GM12892 (cell line): ENCODE measurements at regions not wholly inside any gene's neighbourhood (a gene's known extent, or its start where the extent isn't known, plus 50 kb on each side); places are given as distances from the start of the nearest gene placed in this dataset.

Experiments used
- POLR2A ChIP-seq: IDR thresholded peaks from 2 replicates; pipeline ENCODE4 v1.6.1; 2011; ENCODE audit warnings: low read depth, low read length, control low read depth
- POLR2AphosphoS5 ChIP-seq: IDR thresholded peaks from 2 replicates; pipeline ENCODE4 v1.6.1; 2011; ENCODE audit warnings: low read depth, low read length, control low read depth
- TAF1 ChIP-seq: IDR thresholded peaks from 2 replicates; pipeline ENCODE4 v1.6.1; 2011; ENCODE audit warnings: low read depth, mild to moderate bottlenecking, control low read depth, low read length, borderline replicate concordance

DNA sequence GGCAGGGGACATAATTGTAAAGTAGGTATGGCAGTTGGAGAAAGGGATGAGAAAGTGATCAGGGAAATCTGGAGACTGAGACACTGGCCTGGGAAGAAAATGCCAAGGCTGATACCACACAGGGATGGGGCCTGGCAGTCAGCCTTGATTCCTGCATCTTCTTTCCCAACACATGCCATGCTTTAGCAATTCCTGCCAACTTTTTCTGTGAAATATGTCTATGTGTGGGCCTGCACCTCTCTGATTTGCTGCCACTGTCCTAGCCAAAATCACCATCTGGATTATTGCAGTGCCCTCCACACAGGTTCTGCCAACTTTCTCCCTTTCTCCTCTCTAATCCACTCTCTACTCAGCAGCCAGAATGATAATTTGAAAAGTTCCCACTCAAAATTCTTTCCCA lies 759.8 kb upstream of the CITED2 start:
- TF ChIP-seq POLR2AphosphoS5 (no peak), POLR2A (no peak), TAF1 (no peak)
